Body of pancreas (tissue), 4 donors: ENCODE measurements at regions not wholly inside any gene's neighbourhood (a gene's known extent, or its start where the extent isn't known, plus 50 kb on each side); places are given as distances from the start of the nearest gene placed in this dataset.

Experiments used
- ATAC-seq: fragments of 150-250 bp; one replicate; pipeline ENCODE4 v1.9.1; 2016
- DNase-seq, 4 donors: peaks; one replicate each; pipeline ENCODE4 v3.0.0-alpha.2; 2019
- H3K27ac ChIP-seq, 4 donors: fragments of 200-600 bp; sonication (generic); 1 replicate in 3 of 4; 2 replicates in 1 of 4; pipeline versions ENCODE4 v1.5.1 to v1.6.1; 2016 to 2019; ENCODE audit warnings: mild to moderate bottlenecking in 1 of 4, mixed read lengths in 1 of 4, moderate library complexity in 1 of 4
- H3K27me3 ChIP-seq, 2 donors: fragments of 200-600 bp; sonication (generic); one replicate each; pipeline ENCODE4 v1.6.0; 2016; ENCODE audit warnings: mild to moderate bottlenecking in 1 of 2
- H3K36me3 ChIP-seq, 2 donors: fragments of 200-600 bp; sonication (generic); replicated peaks in 1 of 2; 2 replicates each; pipeline ENCODE4 v1.5.1; 2016; ENCODE audit warnings: low read depth in 2 of 2; ENCODE audit not compliant: insufficient read depth in 1 of 2
- H3K4me1 ChIP-seq: fragments of 200-600 bp; sonication (generic); one replicate; pipeline ENCODE4 v1.6.0; 2016
- H3K4me3 ChIP-seq, 2 donors: fragments of 200-600 bp; sonication (generic); 1 replicate in 1 of 2; 2 replicates in 1 of 2; pipeline ENCODE4 v1.5.1; 2016 to 2019
- H3K9me3 ChIP-seq, 3 donors: fragments of 200-600 bp; sonication (generic); 1 replicate in 2 of 3; 2 replicates in 1 of 3; pipeline ENCODE4 v1.5.1; 2016
- POLR2A ChIP-seq, 3 donors: fragments of 450-650 bp; IDR thresholded peaks; one replicate each; pipeline ENCODE4 v1.6.1; 2016; ENCODE audit warnings: antibody characterized with exemption in 3 of 3, mild to moderate bottlenecking in 2 of 3
- WGBS, 2 donors: methylation state at CpG; one replicate each; pipeline ENCODE4 v1.1.5; 2017; 5-methylcytosine and 5-hydroxymethylcytosine counted together
- intact Hi-C: fragments of 100-400 bp; cut with DNase I; formaldehyde crosslinking; loops from one replicate; pipeline ENCODE4 v1.15.1; 2023
- TF ChIP-seq, protein P1 (sequence below), 7 experiments: fragments of 450-650 bp in 4 of 7; fragments of 200-600 bp in 3 of 7; sonication (generic) in 3 of 7; IDR thresholded peaks; one replicate each; pipeline ENCODE4 v1.5.1; 2016 to 2019; ENCODE audit warnings: antibody characterized with exemption in 7 of 7

DNA sequence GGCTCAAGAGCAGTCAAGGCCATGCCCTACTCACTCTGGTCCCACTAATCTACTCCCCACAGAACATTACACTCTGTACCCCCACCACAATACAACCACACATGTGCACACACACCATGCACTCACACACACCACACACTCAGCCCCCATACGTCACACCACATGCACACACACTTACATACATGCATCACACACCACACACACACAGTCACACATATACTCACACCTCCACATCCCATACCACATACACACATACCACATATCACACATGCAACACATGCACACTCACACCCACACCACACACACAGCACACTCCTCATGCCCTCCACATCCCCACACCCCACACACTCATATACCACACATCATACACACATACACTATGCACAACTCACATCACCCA, 67.6 kb downstream of the RASL11A start:
- intact Hi-C loops = no loop called here
- TF ChIP-seq, protein P1, sequence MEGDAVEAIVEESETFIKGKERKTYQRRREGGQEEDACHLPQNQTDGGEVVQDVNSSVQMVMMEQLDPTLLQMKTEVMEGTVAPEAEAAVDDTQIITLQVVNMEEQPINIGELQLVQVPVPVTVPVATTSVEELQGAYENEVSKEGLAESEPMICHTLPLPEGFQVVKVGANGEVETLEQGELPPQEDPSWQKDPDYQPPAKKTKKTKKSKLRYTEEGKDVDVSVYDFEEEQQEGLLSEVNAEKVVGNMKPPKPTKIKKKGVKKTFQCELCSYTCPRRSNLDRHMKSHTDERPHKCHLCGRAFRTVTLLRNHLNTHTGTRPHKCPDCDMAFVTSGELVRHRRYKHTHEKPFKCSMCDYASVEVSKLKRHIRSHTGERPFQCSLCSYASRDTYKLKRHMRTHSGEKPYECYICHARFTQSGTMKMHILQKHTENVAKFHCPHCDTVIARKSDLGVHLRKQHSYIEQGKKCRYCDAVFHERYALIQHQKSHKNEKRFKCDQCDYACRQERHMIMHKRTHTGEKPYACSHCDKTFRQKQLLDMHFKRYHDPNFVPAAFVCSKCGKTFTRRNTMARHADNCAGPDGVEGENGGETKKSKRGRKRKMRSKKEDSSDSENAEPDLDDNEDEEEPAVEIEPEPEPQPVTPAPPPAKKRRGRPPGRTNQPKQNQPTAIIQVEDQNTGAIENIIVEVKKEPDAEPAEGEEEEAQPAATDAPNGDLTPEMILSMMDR (IDR thresholded peaks at IDR 0.05) = no peak
- no peak for TF ChIP-seq POLR2A (IDR thresholded peaks at IDR 0.05)
- DNase-seq (no peak), ATAC-seq (no peak)
- Histone ChIP-seq H3K36me3 (no peaks in the 10 kb centered on the region), H3K27me3 (no peaks in the 10 kb centered on the region), H3K27ac (no peak overlapping the region), H3K4me1 (no peaks in the 10 kb centered on the region), H3K9me3 (no peaks in the 10 kb centered on the region), H3K4me3 (no peak overlapping the region)
- 86 to 96% methylated on average over 1 of the region's 1 CpG for WGBS, 2 donors

DNA sequence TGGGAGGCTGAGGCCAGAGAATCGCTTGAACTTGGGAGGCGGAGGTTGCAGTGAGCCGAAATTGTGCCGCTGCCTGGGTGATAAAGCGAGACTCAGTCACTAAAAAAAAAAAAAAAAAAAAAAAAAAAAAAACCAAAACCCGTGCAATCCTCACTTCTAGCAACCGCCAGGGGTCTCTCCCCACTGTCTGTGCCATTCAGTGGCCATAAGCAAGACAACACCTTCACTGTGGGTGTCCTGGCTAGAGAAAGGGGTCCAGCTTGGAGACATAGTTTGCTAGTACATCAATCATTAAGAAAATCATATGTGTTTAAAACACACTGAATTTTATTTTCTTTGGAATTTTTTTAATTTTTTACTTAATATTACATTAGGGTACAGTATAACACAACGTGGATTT, 68.2 kb downstream of the RASL11A start:
- TF ChIP-seq, protein P1 (IDR thresholded peaks at IDR 0.05) = no peak
- no peak for TF ChIP-seq POLR2A (IDR thresholded peaks at IDR 0.05)
- Histone ChIP-seq H3K9me3 (no peaks in the 10 kb centered on the region), H3K4me1 (no peaks in the 10 kb centered on the region), H3K27ac (no peak overlapping the region), H3K4me3 (no peak overlapping the region), H3K36me3 (no peaks in the 10 kb centered on the region), H3K27me3 (no peaks in the 10 kb centered on the region)
- DNase-seq (no peak), ATAC-seq (no peak)
- 65 to 68% methylated on average over 8 of the region's 8 CpGs for WGBS, 2 donors
- intact Hi-C loops = no loop called here

DNA sequence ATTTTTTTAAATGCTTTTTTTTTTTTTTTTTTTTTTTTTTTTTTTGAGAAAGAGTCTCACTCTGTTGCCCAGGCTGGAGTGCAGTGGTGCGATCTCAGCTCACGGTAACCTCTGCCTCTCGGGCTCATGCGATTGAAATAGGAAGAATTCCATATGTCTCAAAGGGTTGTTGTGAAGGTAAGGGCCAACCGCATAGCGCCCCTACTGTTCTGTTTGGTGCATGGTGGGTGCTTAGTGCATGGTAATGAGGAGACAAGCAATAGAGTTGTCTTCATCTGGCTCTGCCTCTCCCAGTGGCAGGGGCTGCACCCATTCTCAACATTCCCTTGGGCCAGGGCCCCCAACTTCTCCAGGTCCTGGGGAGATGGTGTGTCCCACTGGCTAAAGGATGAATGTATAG, 68.7 kb downstream of the RASL11A start:
- Histone ChIP-seq H3K4me1 (no peaks in the 10 kb centered on the region), H3K9me3 (no peaks in the 10 kb centered on the region), H3K36me3 (no peaks in the 10 kb centered on the region), H3K27me3 (no peaks in the 10 kb centered on the region), H3K4me3 (no peak overlapping the region), H3K27ac (no peak overlapping the region)
- peak; percentile 25 to 47 (median 34) for DNase-seq
- no peak for TF ChIP-seq POLR2A (IDR thresholded peaks at IDR 0.05)
- TF ChIP-seq, protein P1 (IDR thresholded peaks at IDR 0.05) = peak in 6 of 7 experiments; percentile 22 to 42 (median 36)
- intact Hi-C loops = no loop called here
- peak; percentile 55 for ATAC-seq
- 15 to 16% methylated on average over 6 of the region's 6 CpGs for WGBS, 2 donors

DNA sequence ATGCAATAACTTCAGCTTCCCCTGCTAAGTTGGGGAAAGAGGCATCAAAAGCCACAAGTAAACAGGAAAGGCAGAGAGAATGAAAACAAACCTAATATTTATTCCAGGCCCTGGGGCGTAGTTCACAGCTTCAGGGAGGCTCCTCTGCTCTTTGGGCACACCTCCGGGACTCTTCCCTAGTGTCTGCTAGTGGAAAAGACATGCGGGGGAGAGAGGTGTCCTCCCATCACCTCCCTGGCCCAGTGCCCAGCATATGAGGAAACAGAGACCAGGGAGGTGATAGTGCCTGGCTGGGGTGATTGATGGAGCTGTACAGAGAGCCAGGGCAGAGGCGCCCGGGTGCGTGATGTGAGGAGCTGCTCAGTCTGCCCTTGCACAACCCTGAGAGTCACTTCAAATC, 71.0 kb downstream of the RASL11A start:
- ATAC-seq (no peak), DNase-seq (peak in 1 of 4 donors; percentile 15)
- intact Hi-C loops = no loop called here
- TF ChIP-seq POLR2A (IDR thresholded peaks at IDR 0.05) = no peak
- TF ChIP-seq, protein P1 (IDR thresholded peaks at IDR 0.05) = no peak
- 20 to 23% methylated on average over 6 of the region's 6 CpGs for WGBS, 2 donors
- Histone ChIP-seq H3K4me1 (no peaks in the 10 kb centered on the region), H3K4me3 (no peak overlapping the region), H3K36me3 (no peaks in the 10 kb centered on the region), H3K27ac (no peak overlapping the region), H3K27me3 (no peaks in the 10 kb centered on the region), H3K9me3 (no peaks in the 10 kb centered on the region)

DNA sequence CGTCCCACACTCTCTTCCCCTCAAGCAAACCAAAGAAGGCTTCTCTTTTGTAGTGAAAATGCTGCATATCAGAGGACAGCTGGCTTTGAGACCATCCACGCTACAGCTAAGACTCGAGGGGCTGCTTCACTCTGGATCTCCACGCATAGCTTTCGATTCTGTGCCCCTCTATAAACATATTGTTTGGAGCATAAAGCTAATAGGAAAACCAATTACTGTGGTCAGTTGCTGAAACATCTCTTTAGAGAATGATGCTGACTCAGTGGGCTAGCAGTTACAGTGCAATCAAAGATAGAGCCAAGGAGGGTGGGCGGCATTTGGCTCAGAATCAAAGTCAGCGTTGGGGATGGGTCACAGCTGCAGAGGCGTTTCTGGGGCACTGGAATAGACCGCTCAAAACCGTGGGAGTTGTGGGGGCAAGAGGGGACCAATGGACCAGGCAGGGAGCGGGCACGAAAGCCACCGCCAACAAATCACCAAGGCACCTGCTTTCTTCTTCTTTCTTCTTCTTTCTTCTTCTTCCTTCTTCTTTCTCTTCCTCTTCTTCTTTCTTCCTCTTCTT, 76.7 kb downstream of the RASL11A start:
- no peaks in the 10 kb centered on the region for H3K27me3 ChIP-seq
- no peaks in the 10 kb centered on the region for H3K9me3 ChIP-seq
- no peak for ATAC-seq
- no peak for DNase-seq
- H3K27ac ChIP-seq = no peak overlapping the region
- H3K4me3 ChIP-seq = no peak overlapping the region
- TF ChIP-seq, protein P1 (IDR thresholded peaks at IDR 0.05) = no peak
- TF ChIP-seq POLR2A (IDR thresholded peaks at IDR 0.05) = no peak
- no peaks in the 10 kb centered on the region for H3K4me1 ChIP-seq
- 54 to 59% methylated on average over 13 of the region's 13 CpGs for WGBS, 2 donors
- intact Hi-C loops = no loop called here
- H3K36me3 ChIP-seq = no peaks in the 10 kb centered on the region
